GM10248 (cell line): ENCODE measurements at regions not wholly inside any gene's neighbourhood (a gene's known extent, or its start where the extent isn't known, plus 50 kb on each side); places are given as distances from the start of the nearest gene placed in this dataset.
"Not testable (repeated sequence)": the region's sequence is repeated elsewhere in the genome, so short reads cannot be mapped to it uniquely, and the experiment has no call there.

Experiments
- CTCF ChIA-PET: fragments of 300-600 bp; sonication (Branson Sonifier 250); formaldehyde crosslinking; extraction: SDS; loops from one replicate; lab custom pipeline; 2021; ENCODE audit warnings: antibody characterized with exemption; lab: Yijun Ruan, JAX
- POLR2A ChIA-PET: fragments of 350-650 bp; sonication (Branson Sonifier 250); formaldehyde crosslinking; extraction: SDS; loops from one replicate; lab custom pipeline; 2020; ENCODE audit warnings: antibody characterized with exemption; lab: Yijun Ruan, JAX
- DNase-seq: peaks from one replicate; pipeline ENCODE4 v3.0.0; 2012; ENCODE audit errors: extremely low spot score
- CTCF ChIP-seq: IDR thresholded peaks from 2 replicates; pipeline ENCODE4 v1.5.1; 2012; ENCODE audit warnings: mild to moderate bottlenecking, low read depth; ENCODE audit errors: extremely low read depth, missing control alignments, control extremely low read depth

- ChIA-PET POLR2A (no interaction called here), CTCF (interaction anchor here (0.7 kb wide), 1 partner anchor 22 kb away, joined by 3 read pairs; no protein-coding TSS in a partner anchor)
Measured at GRCh38 chr14:87767567-87767901, 225.4 kb downstream of the GALC start.

GRCh38 chr14:87758876-87759275, 234.1 kb downstream of the GALC start:
- ChIA-PET POLR2A (no interaction called here), CTCF (interaction anchor here (1.1 kb wide), 1 partner anchor 13 kb away, joined by 4 read pairs; no protein-coding TSS in a partner anchor)
- DNase-seq, result no peak
- no peak for TF ChIP-seq CTCF

More at GRCh38 chr14:87767567-87767901, 225.4 kb downstream of the GALC start:
- TF ChIP-seq CTCF, result no peak
- DNase-seq, result no peak

GRCh38 chr14:87756661-87757060, 236.3 kb downstream of the GALC start:
- no peak for DNase-seq
- no peak for TF ChIP-seq CTCF
- CTCF ChIA-PET, result interaction anchor here (1.1 kb wide), 1 partner anchor 11 kb away, joined by 6 read pairs; no protein-coding TSS in a partner anchor
- POLR2A ChIA-PET, result no interaction called here

GRCh38 chr14:87754520-87755223, 238.3 kb downstream of the GALC start:
- ChIA-PET POLR2A (no interaction called here), CTCF (interaction anchor here (1.2 to 1.4 kb wide), 3 partner anchors 9 to 11 kb away, joined by 3 to 4 read pairs (median 3); no protein-coding TSS in a partner anchor)
- DNase-seq, result no peak
- no peak for TF ChIP-seq CTCF

- POLR2A ChIA-PET, result no interaction called here
- CTCF ChIA-PET, result interaction anchor here (4.4 to 7.7 kb wide), 2 partner anchors 13 to 148 kb away, joined by 51 to 81 read pairs; no protein-coding TSS in a partner anchor
- no peak for TF ChIP-seq CTCF
- DNase-seq, result no peak
Measured at GRCh38 chr14:87748558-87748957, 244.4 kb downstream of the GALC start.

- TF ChIP-seq CTCF, result peak; percentile 77
- ChIA-PET POLR2A (no interaction called here), CTCF (interaction anchor here (0.7 to 7.7 kb wide), 22 partner anchors 9 to 190 kb away, joined by 3 to 81 read pairs (median 4); no protein-coding TSS in a partner anchor)
- DNase-seq, result peak; percentile 39
Measured at GRCh38 chr14:87745507-87746118, 247.4 kb downstream of the GALC start.

GRCh38 chr14:87734577-87735360, 258.2 kb downstream of the GALC start:
- DNase-seq, result not testable (repeated sequence)
- POLR2A ChIA-PET, result interaction anchor here (0.6 kb wide), 1 partner anchor 1264 kb away, joined by 3 read pairs; no protein-coding TSS in a partner anchor
- CTCF ChIA-PET, result interaction anchor here (1.4 to 7.2 kb wide), 2 partner anchors 9 to 11 kb away, joined by 5 to 51 read pairs; no protein-coding TSS in a partner anchor

GRCh38 chr14:87733115-87733514, 259.9 kb downstream of the GALC start:
- CTCF ChIA-PET, result interaction anchor here (1.1 to 7.2 kb wide), 2 partner anchors 13 to 165 kb away, joined by 3 to 51 read pairs; no protein-coding TSS in a partner anchor
- DNase-seq, POLR2A ChIA-PET: not testable (repeated sequence)
